ENCODE measurements at regions not wholly inside any gene's neighbourhood (a gene's known extent, or its start where the extent isn't known, plus 50 kb on each side); places are given as distances from the start of the nearest gene placed in this dataset.

GRCh38 chr7:109029866-109030265 is 460.2 kb downstream of the DNAJB9 start:
- Histone ChIP-seq H3K79me2 (ENCODE audit: insufficient read depth) (no peaks in the 10 kb centered on the region), H3K36me3 (ENCODE audit: low read depth) (no peaks in the 10 kb centered on the region), H3K4me2 (ENCODE audit: unreplicated experiment) (no peak overlapping the region), H2AFZ (no peak overlapping the region), H4K20me1 (ENCODE audit: insufficient read depth) (no peaks in the 10 kb centered on the region), H3K27ac (no peak overlapping the region), H3K4me1 (ENCODE audit: insufficient read depth) (no peaks in the 10 kb centered on the region), H3F3A (ENCODE audit: insufficient read depth) (no peaks in the 10 kb centered on the region), H3K4me3 (no peak overlapping the region), H3K9ac (no peak overlapping the region), H3K9me3 (ENCODE audit: low read depth) (no peaks in the 10 kb centered on the region), H3K9me2 (ENCODE audit: insufficient read depth) (no peaks in the 10 kb centered on the region), H3K27me3 (replicated peaks; ENCODE audit: insufficient read depth) (no peaks in the 10 kb centered on the region)
- DNase-seq, result no peak
- TF ChIP-seq EZH2 (IDR thresholded peaks at IDR 0.05; ENCODE audit: insufficient read depth, poor library complexity, severe bottlenecking) (no peak), EZH2phosphoT487 (IDR thresholded peaks at IDR 0.05; ENCODE audit: insufficient read depth, low read depth) (no peak)
- WGBS, 2 experiments (ENCODE audit: low coverage in 1 of 2, low lambda C conversion rate in 2 of 2, missing lambda C conversion rate in 2 of 2), result 12 to 14% methylated on average over 3 of the region's 3 CpGs
- in situ Hi-C loops (cut with MboI), result no loop called here

- H3K9me3 ChIP-seq (ENCODE audit: low read depth), result no peaks in the 10 kb centered on the region
- H3K27me3 ChIP-seq (replicated peaks; ENCODE audit: insufficient read depth), result no peaks in the 10 kb centered on the region
- no peaks in the 10 kb centered on the region for H3F3A ChIP-seq (ENCODE audit: insufficient read depth)
- no peak for DNase-seq
- H3K4me3 ChIP-seq, result no peak overlapping the region
- 0 to 2% methylated on average over 1 of the region's 1 CpG for WGBS, 2 experiments (ENCODE audit: low coverage in 1 of 2, low lambda C conversion rate in 2 of 2, missing lambda C conversion rate in 2 of 2)
- no peak overlapping the region for H3K4me2 ChIP-seq (ENCODE audit: unreplicated experiment)
- TF ChIP-seq EZH2phosphoT487 (IDR thresholded peaks at IDR 0.05; ENCODE audit: insufficient read depth, low read depth), result no peak
- no peak for TF ChIP-seq EZH2 (IDR thresholded peaks at IDR 0.05; ENCODE audit: insufficient read depth, poor library complexity, severe bottlenecking)
- no peaks in the 10 kb centered on the region for H4K20me1 ChIP-seq (ENCODE audit: insufficient read depth)
- no peak overlapping the region for H3K9ac ChIP-seq
- in situ Hi-C loops (cut with MboI), result no loop called here
- H2AFZ ChIP-seq, result no peak overlapping the region
- no peaks in the 10 kb centered on the region for H3K4me1 ChIP-seq (ENCODE audit: insufficient read depth)
- no peak overlapping the region for H3K27ac ChIP-seq
- H3K79me2 ChIP-seq (ENCODE audit: insufficient read depth), result no peaks in the 10 kb centered on the region
- H3K36me3 ChIP-seq (ENCODE audit: low read depth), result no peaks in the 10 kb centered on the region
- no peaks in the 10 kb centered on the region for H3K9me2 ChIP-seq (ENCODE audit: insufficient read depth)
Observed at GRCh38 chr7:109044691-109045090, 475.0 kb downstream of the DNAJB9 start.

- Histone ChIP-seq H4K20me1 (ENCODE audit: insufficient read depth) (no peaks in the 10 kb centered on the region), H3K4me3 (no peak overlapping the region), H3F3A (ENCODE audit: insufficient read depth) (no peaks in the 10 kb centered on the region), H3K9me2 (ENCODE audit: insufficient read depth) (no peaks in the 10 kb centered on the region), H2AFZ (no peak overlapping the region), H3K36me3 (ENCODE audit: low read depth) (no peaks in the 10 kb centered on the region), H3K27ac (no peak overlapping the region), H3K4me1 (ENCODE audit: insufficient read depth) (no peaks in the 10 kb centered on the region), H3K9ac (no peak overlapping the region), H3K79me2 (ENCODE audit: insufficient read depth) (no peaks in the 10 kb centered on the region), H3K9me3 (ENCODE audit: low read depth) (no peaks in the 10 kb centered on the region), H3K4me2 (ENCODE audit: unreplicated experiment) (no peak overlapping the region), H3K27me3 (replicated peaks; ENCODE audit: insufficient read depth) (no peaks in the 10 kb centered on the region)
- DNase-seq, result no peak
- in situ Hi-C loops (cut with MboI), result no loop called here
- TF ChIP-seq EZH2 (IDR thresholded peaks at IDR 0.05; ENCODE audit: insufficient read depth, poor library complexity, severe bottlenecking), result no peak
- no peak for TF ChIP-seq EZH2phosphoT487 (IDR thresholded peaks at IDR 0.05; ENCODE audit: insufficient read depth, low read depth)
- WGBS, 2 experiments (ENCODE audit: low coverage in 1 of 2, low lambda C conversion rate in 2 of 2, missing lambda C conversion rate in 2 of 2), result 43 to 46% methylated on average over 2 of the region's 2 CpGs
Observed at GRCh38 chr7:109049366-109049765, 479.7 kb downstream of the DNAJB9 start.

- no peaks in the 10 kb centered on the region for H3K36me3 ChIP-seq (ENCODE audit: low read depth)
- no peaks in the 10 kb centered on the region for H3K27me3 ChIP-seq (replicated peaks; ENCODE audit: insufficient read depth)
- no peak overlapping the region for H3K9ac ChIP-seq
- H3K4me2 ChIP-seq (ENCODE audit: unreplicated experiment), result no peak overlapping the region
- no peak overlapping the region for H3K27ac ChIP-seq
- H3K79me2 ChIP-seq (ENCODE audit: insufficient read depth), result no peaks in the 10 kb centered on the region
- H3K9me3 ChIP-seq (ENCODE audit: low read depth), result no peaks in the 10 kb centered on the region
- in situ Hi-C loops (cut with MboI), result no loop called here
- no peaks in the 10 kb centered on the region for H3F3A ChIP-seq (ENCODE audit: insufficient read depth)
- WGBS, 2 experiments (ENCODE audit: low coverage in 1 of 2, low lambda C conversion rate in 2 of 2, missing lambda C conversion rate in 2 of 2), result 0 to 15% methylated on average over 1 of the region's 1 CpG
- H4K20me1 ChIP-seq (ENCODE audit: insufficient read depth), result no peaks in the 10 kb centered on the region
- H3K4me3 ChIP-seq, result no peak overlapping the region
- no peak for TF ChIP-seq EZH2phosphoT487 (IDR thresholded peaks at IDR 0.05; ENCODE audit: insufficient read depth, low read depth)
- no peak for TF ChIP-seq EZH2 (IDR thresholded peaks at IDR 0.05; ENCODE audit: insufficient read depth, poor library complexity, severe bottlenecking)
- no peak for DNase-seq
- H3K9me2 ChIP-seq (ENCODE audit: insufficient read depth), result no peaks in the 10 kb centered on the region
- H3K4me1 ChIP-seq (ENCODE audit: insufficient read depth), result no peaks in the 10 kb centered on the region
- no peak overlapping the region for H2AFZ ChIP-seq
Observed at GRCh38 chr7:109059089-109059488, 489.4 kb downstream of the DNAJB9 start.

GRCh38 chr7:109062798-109063197 is 493.1 kb downstream of the DNAJB9 start:
- Histone ChIP-seq H3K9me2 (ENCODE audit: insufficient read depth) (no peaks in the 10 kb centered on the region), H3F3A (ENCODE audit: insufficient read depth) (no peaks in the 10 kb centered on the region), H3K4me1 (ENCODE audit: insufficient read depth) (no peaks in the 10 kb centered on the region), H3K79me2 (ENCODE audit: insufficient read depth) (no peaks in the 10 kb centered on the region), H3K9me3 (ENCODE audit: low read depth) (no peaks in the 10 kb centered on the region), H3K4me2 (ENCODE audit: unreplicated experiment) (no peak overlapping the region), H3K9ac (no peak overlapping the region), H3K4me3 (no peak overlapping the region), H3K27me3 (replicated peaks; ENCODE audit: insufficient read depth) (no peaks in the 10 kb centered on the region), H4K20me1 (ENCODE audit: insufficient read depth) (no peaks in the 10 kb centered on the region), H3K27ac (no peak overlapping the region), H3K36me3 (ENCODE audit: low read depth) (no peaks in the 10 kb centered on the region), H2AFZ (no peak overlapping the region)
- TF ChIP-seq EZH2phosphoT487 (IDR thresholded peaks at IDR 0.05; ENCODE audit: insufficient read depth, low read depth), result no peak
- no peak for TF ChIP-seq EZH2 (IDR thresholded peaks at IDR 0.05; ENCODE audit: insufficient read depth, poor library complexity, severe bottlenecking)
- 27 to 28% methylated on average over 4 of the region's 4 CpGs for WGBS, 2 experiments (ENCODE audit: low coverage in 1 of 2, low lambda C conversion rate in 2 of 2, missing lambda C conversion rate in 2 of 2)
- DNase-seq, result no peak
- in situ Hi-C loops (cut with MboI), result no loop called here
